GM12878 (cell line): ENCODE measurements at regions not wholly inside any gene's neighbourhood (a gene's known extent, or its start where the extent isn't known, plus 50 kb on each side); places are given as distances from the start of the nearest gene placed in this dataset.

Source experiments
- ATAC-seq: fragments of 200-7000 bp; cut with Tn5 transposase; 3 replicates; pipeline ENCODE4 v1.9.1; 2020; ENCODE audit warnings: mild to moderate bottlenecking, moderate library complexity
- BruUV-seq: library from RNA; stranded (reverse); fragments of 400-500 nt; replicated peaks from 2 replicates; lab custom pipeline; 2021; lab: Mats Ljungman, UMichigan
- CTCF ChIA-PET: fragments of 300-600 bp; sonication (Branson Sonifier 250); formaldehyde crosslinking; extraction: SDS; loops from one replicate; lab custom pipeline; 2021; ENCODE audit warnings: inconsistent platforms; lab: Yijun Ruan, JAX
- POLR2A ChIA-PET: fragments of 350-600 bp; formaldehyde crosslinking; extraction: SDS; loops from one replicate; lab custom pipeline; 2021; ENCODE audit warnings: inconsistent platforms; lab: Charles Lee
- RAD21 ChIA-PET: fragments of 300-600 bp; sonication (Branson Sonifier 250); formaldehyde crosslinking; loops from one replicate; lab custom pipeline; 2023; ENCODE audit warnings: antibody characterized with exemption; ENCODE audit not compliant: unreplicated experiment; lab: Charles Lee
- SMC1A ChIA-PET: fragments of 300-600 bp; sonication (Branson Sonifier 250); formaldehyde crosslinking; loops from one replicate; lab custom pipeline; 2023; ENCODE audit not compliant: unreplicated experiment, uncharacterized antibody; lab: Charles Lee
- DNase-seq: peaks from one replicate; pipeline ENCODE4 v3.0.0-alpha.2; 2011; ENCODE audit warnings: low read depth, low spot score
- FAIRE-seq: peaks from 3 replicates; lab custom pipeline; 2011; peaks lifted over from hg19 to GRCh38; lab: Jason Lieb, UNC
- H2AFZ ChIP-seq: 2 replicates; pipeline ENCODE4 v1.6.0; 2011; ENCODE audit warnings: low read depth, low read length, control low read depth; ENCODE audit not compliant: control insufficient read depth
- H3K27ac ChIP-seq: 2 replicates; pipeline ENCODE4 v1.5.1; 2011; ENCODE audit warnings: control low read depth; ENCODE audit not compliant: control insufficient read depth, insufficient read depth
- H3K27me3 ChIP-seq, 2 experiments: replicated peaks in 1 of 2; 2 replicates each; pipeline versions ENCODE4 v1.6.0 to v1.6.1; 2011; ENCODE audit warnings: low read length in 1 of 2; ENCODE audit not compliant: control insufficient read depth in 2 of 2, insufficient read depth in 2 of 2
- H3K36me3 ChIP-seq, 2 experiments: 2 replicates each; pipeline ENCODE4 v1.5.1; 2011; ENCODE audit warnings: low read length in 1 of 2; ENCODE audit not compliant: control insufficient read depth in 2 of 2, insufficient read depth in 2 of 2
- H3K4me1 ChIP-seq: 2 replicates; pipeline ENCODE4 v1.6.1; 2011; ENCODE audit warnings: mild to moderate bottlenecking, low read length, moderate library complexity, mixed read lengths; ENCODE audit not compliant: control insufficient read depth, insufficient read depth
- H3K4me2 ChIP-seq: 2 replicates; pipeline ENCODE4 v1.6.0; 2011; ENCODE audit warnings: control low read depth; ENCODE audit not compliant: control insufficient read depth, insufficient read depth
- H3K4me3 ChIP-seq: fragments of 200-600 bp; sonication (generic); 2 replicates; pipeline ENCODE4 v1.5.1; 2016
- H3K79me2 ChIP-seq: 2 replicates; pipeline ENCODE4 v1.6.0; 2011; ENCODE audit warnings: low read length; ENCODE audit not compliant: control insufficient read depth, insufficient read depth
- H3K9ac ChIP-seq: 2 replicates; pipeline ENCODE4 v1.8.0; 2011; ENCODE audit warnings: low read length, control low read depth, mixed read lengths; ENCODE audit not compliant: control insufficient read depth, insufficient read depth
- H3K9me3 ChIP-seq: replicated peaks from 3 replicates; pipeline ENCODE4 v1.5.1; 2011; ENCODE audit warnings: mild to moderate bottlenecking, low read length; ENCODE audit not compliant: control insufficient read depth, insufficient read depth
- H4K20me1 ChIP-seq: 2 replicates; pipeline ENCODE4 v1.6.0; 2011; ENCODE audit not compliant: control insufficient read depth, insufficient read depth
- CBFB ChIP-seq: IDR thresholded peaks from 2 replicates; pipeline ENCODE4 v1.6.1; 2016; ENCODE audit warnings: antibody characterized with exemption, low read depth
- GATAD2B ChIP-seq: fragments of 450-650 bp; conservative IDR thresholded peaks from 2 replicates; pipeline ENCODE4 v1.6.1; 2017; ENCODE audit warnings: low read depth, mild to moderate bottlenecking, moderate library complexity
- MEF2B ChIP-seq: fragments of 450-650 bp; IDR thresholded peaks from 2 replicates; pipeline ENCODE4 v1.6.1; 2018; ENCODE audit warnings: mild to moderate bottlenecking, moderate library complexity; ENCODE audit not compliant: partially characterized antibody, poor library complexity, severe bottlenecking
- NR2C2 ChIP-seq: IDR thresholded peaks from 2 replicates; pipeline ENCODE4 v1.6.1; 2011; ENCODE audit warnings: borderline replicate concordance, low read depth; ENCODE audit not compliant: control insufficient read depth, insufficient read length
- RAD51 ChIP-seq: fragments of 450-650 bp; IDR thresholded peaks from 2 replicates; pipeline ENCODE4 v1.6.1; 2016; ENCODE audit warnings: moderate library complexity, mild to moderate bottlenecking, inconsistent platforms
- TAF1 ChIP-seq: IDR thresholded peaks from 2 replicates; pipeline ENCODE4 v1.6.1; 2011; ENCODE audit warnings: mild to moderate bottlenecking, low read depth, low read length, borderline replicate concordance
- YY1 ChIP-seq: IDR thresholded peaks from 2 replicates; pipeline ENCODE4 v1.6.1; 2011; ENCODE audit warnings: low read depth, mild to moderate bottlenecking, low read length
- WGBS: methylation state at CpG from one replicate; pipeline ENCODE4 v1.1.6; 2016; ENCODE audit warnings: low lambda C conversion rate; ENCODE audit not compliant: insufficient replicate concordance, insufficient coverage; ENCODE audit errors: missing lambda C conversion rate; 5-methylcytosine and 5-hydroxymethylcytosine counted together
- in situ Hi-C: fragments of 300-500 bp; cut with MboI; formaldehyde crosslinking; loops from 9 replicates; pipeline ENCODE4 v1.14.3; 2018; ENCODE audit warnings: mixed read lengths
- intact Hi-C: fragments of 100-400 bp; cut with micrococcal nuclease; formaldehyde crosslinking; loops from one replicate; pipeline ENCODE4 v1.14.2; 2022; ENCODE audit not compliant: unreplicated experiment
- TF ChIP-seq, protein P1 (sequence below): fragments of 450-650 bp; IDR thresholded peaks from 2 replicates; pipeline ENCODE4 v1.6.1; 2016; ENCODE audit warnings: mild to moderate bottlenecking
- TF ChIP-seq, protein P2 (sequence below): IDR thresholded peaks from 2 replicates; pipeline ENCODE4 v1.6.1; 2011; ENCODE audit warnings: mild to moderate bottlenecking, low read depth, low read length, moderate library complexity; ENCODE audit not compliant: insufficient replicate concordance
- TF ChIP-seq, protein P3 (sequence below): fragments of 450-650 bp; IDR thresholded peaks from 2 replicates; pipeline ENCODE4 v1.6.1; 2017; ENCODE audit warnings: low read depth, mild to moderate bottlenecking, moderate library complexity

DNA sequence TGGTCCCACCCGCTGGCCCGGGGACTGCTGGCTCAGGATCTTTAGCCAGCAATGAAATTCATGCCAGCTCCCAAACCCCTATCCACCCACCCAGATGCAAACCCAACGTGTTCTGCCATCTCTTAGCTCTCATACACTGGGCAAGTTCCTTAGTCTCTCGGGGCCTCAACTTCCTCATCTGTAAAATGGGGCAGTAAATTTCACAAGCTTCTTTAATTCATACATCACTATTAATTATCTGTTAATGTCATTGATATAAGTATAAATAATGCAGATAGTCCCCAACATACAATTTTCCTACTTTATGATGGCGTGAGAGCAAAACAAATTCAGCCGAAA is 398.7 kb downstream of the SOX9 start:
- WGBS, result 92% methylated on average over 6 of the region's 6 CpGs
- no peak for ATAC-seq
- Histone ChIP-seq H3K27ac (peak overlapping the region; percentile 41; the same call in 1 of the 2 replicates), H3K79me2 (no peaks in the 10 kb centered on the region), H3K4me3 (no peak overlapping the region)
- ChIA-PET POLR2A (interaction anchor here (0.5 to 3.5 kb wide), 14 partner anchors 8 to 399 kb away, joined by 3 to 29 read pairs (median 6); partner anchors contain the start of gene SOX9), SMC1A (interaction anchor here (1.0 to 16.7 kb wide), 14 partner anchors 10 to 489 kb away, joined by 3 to 291 read pairs (median 4); partner anchors contain the start of gene SOX9)
- TF ChIP-seq YY1, result no peak
- TF ChIP-seq, all 136 proteins: peak for 0
- H4K20me1 ChIP-seq, result no peaks in the 10 kb centered on the region
- BruUV-seq, result no TSS peak
- no peaks in the 10 kb centered on the region for H3K27me3 ChIP-seq
- DNase-seq (no peak), FAIRE-seq (no peak)
- no peaks in the 10 kb centered on the region for H3K36me3 ChIP-seq
- H3K9me3 ChIP-seq, result no peaks in the 10 kb centered on the region
- no peak overlapping the region for H3K9ac ChIP-seq
- peaks cover 49% of the 10 kb centered on the region for H3K4me1 ChIP-seq
- peak overlapping the region; percentile 64; the same call in 1 of the 2 replicates for H2AFZ ChIP-seq
- CTCF ChIA-PET, result interaction anchor here (1.2 to 5.4 kb wide), 9 partner anchors 20 to 112 kb away, joined by 3 to 46 read pairs (median 6); no protein-coding TSS in a partner anchor
- 0 out of 2 replicates have a peak overlapping the region, but pooled peaks have one; percentile 9 for H3K4me2 ChIP-seq
- in situ Hi-C loops, result loop anchor here (5.0 to 10.0 kb wide), 3 partner anchors 97 to 487 kb away; partner anchors contain the start of gene SOX9
- RAD21 ChIA-PET, result interaction anchor here (1.0 to 15.8 kb wide), 10 partner anchors 8 to 202 kb away, joined by 3 to 361 read pairs (median 10); no protein-coding TSS in a partner anchor
- intact Hi-C loops, result loop anchor here (5.0 kb wide), 3 partner anchors 202 to 512 kb away; partner anchors contain the start of gene SOX9

DNA sequence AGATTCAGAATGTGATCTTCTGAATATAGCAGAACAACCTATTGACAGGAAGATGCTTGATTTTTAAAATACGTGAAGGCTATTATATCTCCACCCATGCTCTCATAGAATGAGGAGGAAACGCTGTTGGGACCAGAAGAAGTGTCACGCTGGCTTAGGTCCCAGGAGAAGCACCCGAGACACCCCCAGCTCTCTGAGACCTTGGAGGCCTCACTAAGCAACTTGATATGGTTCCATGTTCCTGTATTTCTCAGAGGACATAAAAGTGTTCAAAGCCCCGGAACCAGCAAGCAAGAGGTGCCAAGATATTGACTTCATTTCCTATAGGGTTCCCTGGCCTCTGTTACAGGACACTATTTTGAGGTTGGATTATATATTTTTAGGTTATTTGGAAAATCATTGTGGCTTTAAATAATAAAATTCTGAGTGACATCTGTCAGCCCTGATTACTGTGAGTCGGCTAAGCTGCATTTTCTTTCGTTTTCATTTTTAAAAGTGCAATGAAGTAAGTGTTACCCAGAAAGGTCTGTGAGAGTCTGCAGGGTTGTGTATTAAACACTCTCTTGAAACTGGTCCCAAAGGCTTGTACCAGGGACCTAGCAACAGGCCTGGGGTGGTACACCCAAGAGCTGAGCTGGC is 400.0 kb downstream of the SOX9 start:
- Histone ChIP-seq H3K9me3 (no peaks in the 10 kb centered on the region), H3K79me2 (no peaks in the 10 kb centered on the region), H3K36me3 (no peaks in the 10 kb centered on the region), H3K9ac (peak overlapping the region; percentile 66; the same call in 1 of the 2 replicates), H4K20me1 (no peaks in the 10 kb centered on the region), H3K4me2 (peak overlapping the region; percentile 79), H3K4me3 (peak overlapping the region; percentile 41; the same call in 1 of the 2 replicates), H3K27ac (peak overlapping the region; percentile 50), H2AFZ (peak overlapping the region; percentile 90), H3K4me1 (peaks cover 38% of the 10 kb centered on the region), H3K27me3 (no peaks in the 10 kb centered on the region)
- SMC1A ChIA-PET, result interaction anchor here (0.6 to 16.7 kb wide), 20 partner anchors 8 to 1031 kb away, joined by 3 to 291 read pairs (median 4); partner anchors contain the start of gene SOX9
- peak; percentile 29 for ATAC-seq
- WGBS, result 51% methylated on average over 7 of the region's 7 CpGs
- POLR2A ChIA-PET, result interaction anchor here (0.6 to 3.5 kb wide), 15 partner anchors 10 to 400 kb away, joined by 3 to 29 read pairs (median 5); partner anchors contain the start of gene SOX9
- in situ Hi-C loops, result no loop called here
- CTCF ChIA-PET, result interaction anchor here (1.2 to 5.4 kb wide), 7 partner anchors 19 to 113 kb away, joined by 3 to 46 read pairs (median 7); no protein-coding TSS in a partner anchor
- RAD21 ChIA-PET, result interaction anchor here (0.6 to 15.8 kb wide), 16 partner anchors 9 to 643 kb away, joined by 3 to 361 read pairs (median 4); partner anchors contain the start of gene SOX9
- BruUV-seq, result no TSS peak
- intact Hi-C loops, result no loop called here
- no peak for FAIRE-seq
- DNase-seq, result no peak
- TF ChIP-seq GATAD2B, result 0 out of 2 replicates have a peak, but pooled peaks have one; percentile 33
- TF ChIP-seq, protein P1, sequence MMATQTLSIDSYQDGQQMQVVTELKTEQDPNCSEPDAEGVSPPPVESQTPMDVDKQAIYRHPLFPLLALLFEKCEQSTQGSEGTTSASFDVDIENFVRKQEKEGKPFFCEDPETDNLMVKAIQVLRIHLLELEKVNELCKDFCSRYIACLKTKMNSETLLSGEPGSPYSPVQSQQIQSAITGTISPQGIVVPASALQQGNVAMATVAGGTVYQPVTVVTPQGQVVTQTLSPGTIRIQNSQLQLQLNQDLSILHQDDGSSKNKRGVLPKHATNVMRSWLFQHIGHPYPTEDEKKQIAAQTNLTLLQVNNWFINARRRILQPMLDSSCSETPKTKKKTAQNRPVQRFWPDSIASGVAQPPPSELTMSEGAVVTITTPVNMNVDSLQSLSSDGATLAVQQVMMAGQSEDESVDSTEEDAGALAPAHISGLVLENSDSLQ, result peak; percentile 95
- TF ChIP-seq CBFB, result no peak
- peak; percentile 51; the same call in 1 of the 2 replicates for TF ChIP-seq RAD51
- no peak for TF ChIP-seq NR2C2
- TF ChIP-seq MEF2B, result peak; percentile 74
- TF ChIP-seq, protein P2, sequence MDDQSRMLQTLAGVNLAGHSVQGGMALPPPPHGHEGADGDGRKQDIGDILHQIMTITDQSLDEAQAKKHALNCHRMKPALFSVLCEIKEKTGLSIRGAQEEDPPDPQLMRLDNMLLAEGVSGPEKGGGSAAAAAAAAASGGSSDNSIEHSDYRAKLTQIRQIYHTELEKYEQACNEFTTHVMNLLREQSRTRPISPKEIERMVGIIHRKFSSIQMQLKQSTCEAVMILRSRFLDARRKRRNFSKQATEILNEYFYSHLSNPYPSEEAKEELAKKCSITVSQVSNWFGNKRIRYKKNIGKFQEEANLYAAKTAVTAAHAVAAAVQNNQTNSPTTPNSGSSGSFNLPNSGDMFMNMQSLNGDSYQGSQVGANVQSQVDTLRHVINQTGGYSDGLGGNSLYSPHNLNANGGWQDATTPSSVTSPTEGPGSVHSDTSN, result peak; percentile 76
- TF ChIP-seq, protein P3, sequence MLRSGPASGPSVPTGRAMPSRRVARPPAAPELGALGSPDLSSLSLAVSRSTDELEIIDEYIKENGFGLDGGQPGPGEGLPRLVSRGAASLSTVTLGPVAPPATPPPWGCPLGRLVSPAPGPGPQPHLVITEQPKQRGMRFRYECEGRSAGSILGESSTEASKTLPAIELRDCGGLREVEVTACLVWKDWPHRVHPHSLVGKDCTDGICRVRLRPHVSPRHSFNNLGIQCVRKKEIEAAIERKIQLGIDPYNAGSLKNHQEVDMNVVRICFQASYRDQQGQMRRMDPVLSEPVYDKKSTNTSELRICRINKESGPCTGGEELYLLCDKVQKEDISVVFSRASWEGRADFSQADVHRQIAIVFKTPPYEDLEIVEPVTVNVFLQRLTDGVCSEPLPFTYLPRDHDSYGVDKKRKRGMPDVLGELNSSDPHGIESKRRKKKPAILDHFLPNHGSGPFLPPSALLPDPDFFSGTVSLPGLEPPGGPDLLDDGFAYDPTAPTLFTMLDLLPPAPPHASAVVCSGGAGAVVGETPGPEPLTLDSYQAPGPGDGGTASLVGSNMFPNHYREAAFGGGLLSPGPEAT, result 0 out of 2 replicates have a peak, but pooled peaks have one; percentile 11
- TF ChIP-seq TAF1, result 0 out of 2 replicates have a peak, but pooled peaks have one; percentile 23
